WTC11 (cell line): ENCODE measurements at regions not wholly inside any gene's neighbourhood (a gene's known extent, or its start where the extent isn't known, plus 50 kb on each side); places are given as distances from the start of the nearest gene placed in this dataset.

Experiments
- ATAC-seq: fragments of 200-7000 bp; cut with Tn5 transposase; 2 replicates; pipeline ENCODE4 v1.10.0; 2021; ENCODE audit warnings: mild to moderate bottlenecking, moderate library complexity
- CTCF ChIA-PET: fragments of 300-600 bp; sonication (Branson Sonifier 250); formaldehyde crosslinking; loops from one replicate; lab custom pipeline; 2021; ENCODE audit warnings: antibody characterized with exemption; lab: Charles Lee
- POLR2A ChIA-PET: fragments of 350-600 bp; sonication (Branson Sonifier 250); formaldehyde crosslinking; loops from one replicate; lab custom pipeline; 2021; ENCODE audit warnings: antibody characterized with exemption; lab: Charles Lee
- DNase-seq: peaks from one replicate; pipeline ENCODE4 v3.0.0; 2021; ENCODE audit warnings: low spot score
- H3K27ac Mint-ChIP-seq: 2 replicates; pipeline ENCODE4 v1.8.0; 2021; ENCODE audit warnings: mixed read lengths
- H3K27me3 Mint-ChIP-seq: 2 replicates; pipeline ENCODE4 v1.8.0; 2021; ENCODE audit warnings: low read depth, mild to moderate bottlenecking, moderate library complexity, mixed read lengths
- H3K36me3 Mint-ChIP-seq: 2 replicates; pipeline ENCODE4 v1.8.0; 2021; ENCODE audit warnings: mixed read lengths
- H3K4me1 Mint-ChIP-seq: 2 replicates; pipeline ENCODE4 v1.8.0; 2022; ENCODE audit warnings: mixed read lengths
- H3K4me3 Mint-ChIP-seq: 2 replicates; pipeline ENCODE4 v1.8.0; 2021; ENCODE audit warnings: mild to moderate bottlenecking, moderate library complexity, mixed read lengths
- H3K9me3 Mint-ChIP-seq: 2 replicates; pipeline ENCODE4 v1.8.0; 2021; ENCODE audit warnings: mixed read lengths
- ATF1 ChIP-seq: sonication (generic); formaldehyde crosslinking; IDR thresholded peaks from 2 replicates; pipeline ENCODE4 v1.8.1; 2023; ENCODE audit warnings: mild to moderate bottlenecking, moderate library complexity, missing genetic modification reagents
- CBFB ChIP-seq: sonication (generic); formaldehyde crosslinking; IDR thresholded peaks from 2 replicates; pipeline ENCODE4 v1.8.1; 2022; ENCODE audit warnings: mild to moderate bottlenecking, low read depth, missing genetic modification reagents
- EMX1 ChIP-seq: fragments of 250-450 bp; sonication (Bioruptor Pico); IDR thresholded peaks from 2 replicates; pipeline ENCODE4 v1.8.0; 2021; ENCODE audit warnings: mild to moderate bottlenecking
- GABPB1 ChIP-seq: sonication (generic); formaldehyde crosslinking; IDR thresholded peaks from 2 replicates; pipeline ENCODE4 v1.8.1; 2023; ENCODE audit warnings: mild to moderate bottlenecking, missing genetic modification reagents
- IRF2 ChIP-seq: sonication (generic); formaldehyde crosslinking; IDR thresholded peaks from 2 replicates; pipeline ENCODE4 v1.8.0; 2022; ENCODE audit warnings: low read depth, missing genetic modification reagents, borderline replicate concordance
- NFATC4 ChIP-seq: fragments of 250-450 bp; sonication (Bioruptor Pico); IDR thresholded peaks from 2 replicates; pipeline ENCODE4 v1.9.0; 2021; ENCODE audit warnings: mild to moderate bottlenecking
- NFE2L1 ChIP-seq: sonication (generic); formaldehyde crosslinking; IDR thresholded peaks from 2 replicates; pipeline ENCODE4 v1.8.1; 2023; ENCODE audit warnings: missing genetic modification reagents
- NR1H2 ChIP-seq: sonication (generic); formaldehyde crosslinking; IDR thresholded peaks from 2 replicates; pipeline ENCODE4 v1.9.0; 2021; ENCODE audit warnings: mild to moderate bottlenecking, moderate library complexity, missing genetic modification reagents
- OVOL2 ChIP-seq: fragments of 250-450 bp; sonication (Bioruptor Pico); IDR thresholded peaks from 2 replicates; pipeline ENCODE4 v1.9.0; 2021; ENCODE audit warnings: mild to moderate bottlenecking, borderline replicate concordance
- RELA ChIP-seq: sonication (generic); formaldehyde crosslinking; IDR thresholded peaks from 2 replicates; pipeline ENCODE4 v1.8.1; 2022; ENCODE audit warnings: missing genetic modification reagents, mild to moderate bottlenecking, borderline replicate concordance
- ZNF219 ChIP-seq: sonication (generic); formaldehyde crosslinking; IDR thresholded peaks from 2 replicates; pipeline ENCODE4 v1.8.0; 2023; ENCODE audit warnings: missing genetic modification reagents, mild to moderate bottlenecking, borderline replicate concordance
- ZNF423 ChIP-seq: fragments of 250-450 bp; sonication (Bioruptor Pico); IDR thresholded peaks from 2 replicates; pipeline ENCODE4 v2.1.2; 2022; ENCODE audit warnings: mild to moderate bottlenecking, moderate library complexity
- TF ChIP-seq, protein P1 (sequence below): fragments of 250-450 bp; sonication (Bioruptor Pico); conservative IDR thresholded peaks from 2 replicates; pipeline ENCODE4 v1.9.0; 2021; ENCODE audit warnings: mild to moderate bottlenecking
- TF ChIP-seq, protein P2 (sequence below): sonication (generic); formaldehyde crosslinking; IDR thresholded peaks from 2 replicates; pipeline ENCODE4 v1.8.0; 2023; ENCODE audit warnings: missing genetic modification reagents, mild to moderate bottlenecking, borderline replicate concordance
- TF ChIP-seq, protein P3 (sequence below): sonication (generic); formaldehyde crosslinking; conservative IDR thresholded peaks from 2 replicates; pipeline ENCODE4 v1.8.1; 2022; ENCODE audit warnings: mild to moderate bottlenecking, missing genetic modification reagents
- TF ChIP-seq, protein P4 (sequence below): sonication (generic); formaldehyde crosslinking; IDR thresholded peaks from 2 replicates; pipeline ENCODE4 v1.8.1; 2023; ENCODE audit warnings: mild to moderate bottlenecking, missing genetic modification reagents
- TF ChIP-seq, protein P5 (sequence below): sonication (generic); formaldehyde crosslinking; IDR thresholded peaks from 2 replicates; pipeline ENCODE4 v1.8.1; 2023; ENCODE audit warnings: mild to moderate bottlenecking, missing genetic modification reagents
- TF ChIP-seq, protein P6 (sequence below): sonication (generic); formaldehyde crosslinking; conservative IDR thresholded peaks from 2 replicates; pipeline ENCODE4 v1.8.1; 2023; ENCODE audit warnings: mild to moderate bottlenecking, low read depth, missing genetic modification reagents, moderate library complexity

DNA sequence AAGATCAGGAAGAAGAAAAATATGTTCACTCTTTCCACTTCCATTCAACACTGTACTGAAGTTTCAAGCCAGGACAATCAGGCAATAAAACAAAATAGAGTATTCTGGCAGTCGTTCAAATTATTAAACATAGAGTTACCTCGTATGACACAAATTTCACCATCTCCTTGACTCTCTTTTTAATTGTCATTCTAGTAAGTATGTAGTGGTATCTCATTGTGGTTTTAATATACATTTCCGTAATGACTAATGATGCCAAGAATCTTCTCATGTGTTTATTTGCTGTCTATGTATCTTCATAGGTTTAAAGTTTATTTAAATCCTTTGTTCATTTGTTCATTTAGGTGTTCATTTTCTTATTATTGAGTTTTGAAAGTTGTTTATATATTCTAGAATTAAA lies 352.2 kb downstream of the IDS start:
- H3K4me3 Mint-ChIP-seq: no peak overlapping the region
- DNase-seq: no peak
- peaks cover under 1% of the 10 kb centered on the region; the same call in 1 of the 2 replicates for H3K4me1 Mint-ChIP-seq
- no peak for ATAC-seq
- H3K27ac Mint-ChIP-seq: no peak overlapping the region
- H3K36me3 Mint-ChIP-seq: no peaks in the 10 kb centered on the region
- TF ChIP-seq ZNF423 (CRISPR knock-in tag): no peak
- ChIA-PET CTCF (no interaction called here), POLR2A (no interaction called here)
- H3K9me3 Mint-ChIP-seq: no peaks in the 10 kb centered on the region
- H3K27me3 Mint-ChIP-seq: no peaks in the 10 kb centered on the region

DNA sequence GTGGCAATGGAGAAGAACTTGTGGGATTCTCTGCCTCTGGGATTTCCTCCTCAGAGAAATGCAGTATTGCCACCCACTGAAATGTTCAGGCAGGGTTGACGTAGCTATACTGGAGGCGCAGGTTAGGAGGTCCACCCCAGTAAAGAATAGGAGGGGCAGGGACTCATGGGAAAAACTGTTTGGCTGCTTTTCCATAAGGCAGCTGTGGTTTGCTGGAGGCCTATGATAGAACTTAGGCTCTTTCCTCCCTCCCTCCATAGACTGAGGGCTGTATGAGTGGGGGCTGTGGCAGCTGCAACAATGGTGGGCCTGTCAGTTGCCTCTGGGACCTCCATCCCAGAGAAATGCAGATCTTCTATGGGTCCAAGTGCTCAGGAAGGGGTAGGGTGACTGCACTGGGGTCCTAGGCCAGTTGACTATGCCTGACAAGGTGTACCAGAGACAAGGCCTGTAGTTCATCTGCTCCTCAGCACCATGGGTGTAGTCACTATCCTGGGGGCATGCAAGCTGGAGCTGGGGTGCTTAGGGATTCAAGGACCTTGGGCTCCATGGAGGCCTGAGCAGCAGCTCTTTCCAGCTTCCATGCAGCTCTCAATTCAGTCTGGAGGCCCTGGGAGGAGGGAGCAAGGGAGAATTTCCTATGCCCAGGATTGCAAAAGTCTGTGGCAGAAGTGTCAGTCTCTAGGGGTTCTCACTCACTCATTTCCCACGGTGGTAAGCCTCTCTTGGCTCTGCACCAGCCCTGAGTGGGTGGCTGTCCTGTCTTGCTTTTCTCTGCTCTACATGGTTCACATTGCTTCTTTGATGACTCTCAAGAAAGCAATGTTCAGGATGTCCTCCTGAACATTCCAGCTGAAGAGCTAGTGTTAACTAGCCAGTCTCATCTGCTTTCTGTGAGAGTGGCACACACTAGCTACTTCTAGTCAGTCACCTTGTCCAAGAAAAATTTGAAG lies 353.0 kb downstream of the IDS start:
- H3K4me1 Mint-ChIP-seq: no peaks in the 10 kb centered on the region
- CTCF ChIA-PET: no interaction called here

More for the DNA sequence above, 353.0 kb downstream of the IDS start:
- Mint-ChIP-seq H3K36me3 (no peaks in the 10 kb centered on the region), H3K27ac (no peak overlapping the region), H3K4me3 (no peak overlapping the region)
- ATAC-seq (no peak), DNase-seq (no peak)
- POLR2A ChIA-PET: no interaction called here
- TF ChIP-seq, protein P1, sequence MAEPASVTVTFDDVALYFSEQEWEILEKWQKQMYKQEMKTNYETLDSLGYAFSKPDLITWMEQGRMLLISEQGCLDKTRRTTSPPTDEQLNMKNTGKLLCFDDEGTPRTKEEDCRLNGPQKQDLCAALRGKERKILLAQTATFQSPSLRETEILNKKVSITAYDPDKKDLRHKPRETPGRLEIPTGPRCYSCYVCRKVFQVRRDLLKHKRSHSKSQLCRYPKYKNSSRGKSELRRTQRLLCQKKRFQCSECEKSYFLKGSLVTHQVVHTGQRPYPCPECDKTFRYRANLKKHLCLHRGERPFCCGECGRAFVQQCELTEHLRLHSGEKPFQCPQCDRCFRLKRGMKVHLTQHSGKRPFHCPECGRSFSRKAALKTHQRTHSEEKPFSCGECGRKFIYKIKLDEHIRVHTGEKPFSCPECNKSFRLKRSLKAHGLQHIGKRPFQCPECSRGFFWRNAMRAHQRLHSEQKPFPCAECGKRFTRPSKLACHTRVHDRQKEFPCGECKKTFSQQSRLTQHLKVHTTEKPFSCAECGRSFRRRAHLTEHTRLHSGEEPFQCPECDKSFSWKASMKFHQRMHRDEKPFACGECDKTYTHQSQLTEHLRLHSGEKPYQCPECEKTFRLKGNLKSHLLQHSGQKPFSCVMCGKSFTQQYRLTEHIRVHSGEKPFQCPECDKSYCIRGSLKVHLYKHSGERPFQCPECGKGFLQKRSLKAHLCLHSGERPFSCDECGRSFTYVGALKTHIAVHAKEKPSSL: no peak
- TF ChIP-seq ATF1 (CRISPR knock-in tag) (no peak), NFE2L1 (no peak), ZNF219 (CRISPR knock-in tag) (no peak), OVOL2 (CRISPR knock-in tag) (no peak), EMX1 (CRISPR knock-in tag) (no peak), ZNF423 (CRISPR knock-in tag) (no peak), NFATC4 (CRISPR knock-in tag) (no peak), IRF2 (CRISPR knock-in tag) (no peak), GABPB1 (CRISPR knock-in tag) (no peak), NR1H2 (CRISPR knock-in tag) (no peak), RELA (CRISPR knock-in tag) (no peak), CBFB (CRISPR knock-in tag) (no peak)
- TF ChIP-seq, protein P2, sequence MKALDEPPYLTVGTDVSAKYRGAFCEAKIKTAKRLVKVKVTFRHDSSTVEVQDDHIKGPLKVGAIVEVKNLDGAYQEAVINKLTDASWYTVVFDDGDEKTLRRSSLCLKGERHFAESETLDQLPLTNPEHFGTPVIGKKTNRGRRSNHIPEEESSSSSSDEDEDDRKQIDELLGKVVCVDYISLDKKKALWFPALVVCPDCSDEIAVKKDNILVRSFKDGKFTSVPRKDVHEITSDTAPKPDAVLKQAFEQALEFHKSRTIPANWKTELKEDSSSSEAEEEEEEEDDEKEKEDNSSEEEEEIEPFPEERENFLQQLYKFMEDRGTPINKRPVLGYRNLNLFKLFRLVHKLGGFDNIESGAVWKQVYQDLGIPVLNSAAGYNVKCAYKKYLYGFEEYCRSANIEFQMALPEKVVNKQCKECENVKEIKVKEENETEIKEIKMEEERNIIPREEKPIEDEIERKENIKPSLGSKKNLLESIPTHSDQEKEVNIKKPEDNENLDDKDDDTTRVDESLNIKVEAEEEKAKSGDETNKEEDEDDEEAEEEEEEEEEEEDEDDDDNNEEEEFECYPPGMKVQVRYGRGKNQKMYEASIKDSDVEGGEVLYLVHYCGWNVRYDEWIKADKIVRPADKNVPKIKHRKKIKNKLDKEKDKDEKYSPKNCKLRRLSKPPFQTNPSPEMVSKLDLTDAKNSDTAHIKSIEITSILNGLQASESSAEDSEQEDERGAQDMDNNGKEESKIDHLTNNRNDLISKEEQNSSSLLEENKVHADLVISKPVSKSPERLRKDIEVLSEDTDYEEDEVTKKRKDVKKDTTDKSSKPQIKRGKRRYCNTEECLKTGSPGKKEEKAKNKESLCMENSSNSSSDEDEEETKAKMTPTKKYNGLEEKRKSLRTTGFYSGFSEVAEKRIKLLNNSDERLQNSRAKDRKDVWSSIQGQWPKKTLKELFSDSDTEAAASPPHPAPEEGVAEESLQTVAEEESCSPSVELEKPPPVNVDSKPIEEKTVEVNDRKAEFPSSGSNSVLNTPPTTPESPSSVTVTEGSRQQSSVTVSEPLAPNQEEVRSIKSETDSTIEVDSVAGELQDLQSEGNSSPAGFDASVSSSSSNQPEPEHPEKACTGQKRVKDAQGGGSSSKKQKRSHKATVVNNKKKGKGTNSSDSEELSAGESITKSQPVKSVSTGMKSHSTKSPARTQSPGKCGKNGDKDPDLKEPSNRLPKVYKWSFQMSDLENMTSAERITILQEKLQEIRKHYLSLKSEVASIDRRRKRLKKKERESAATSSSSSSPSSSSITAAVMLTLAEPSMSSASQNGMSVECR (CRISPR knock-in tag): no peak
- TF ChIP-seq, protein P3, sequence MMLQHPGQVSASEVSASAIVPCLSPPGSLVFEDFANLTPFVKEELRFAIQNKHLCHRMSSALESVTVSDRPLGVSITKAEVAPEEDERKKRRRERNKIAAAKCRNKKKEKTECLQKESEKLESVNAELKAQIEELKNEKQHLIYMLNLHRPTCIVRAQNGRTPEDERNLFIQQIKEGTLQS (CRISPR knock-in tag): no peak
- TF ChIP-seq, protein P4, sequence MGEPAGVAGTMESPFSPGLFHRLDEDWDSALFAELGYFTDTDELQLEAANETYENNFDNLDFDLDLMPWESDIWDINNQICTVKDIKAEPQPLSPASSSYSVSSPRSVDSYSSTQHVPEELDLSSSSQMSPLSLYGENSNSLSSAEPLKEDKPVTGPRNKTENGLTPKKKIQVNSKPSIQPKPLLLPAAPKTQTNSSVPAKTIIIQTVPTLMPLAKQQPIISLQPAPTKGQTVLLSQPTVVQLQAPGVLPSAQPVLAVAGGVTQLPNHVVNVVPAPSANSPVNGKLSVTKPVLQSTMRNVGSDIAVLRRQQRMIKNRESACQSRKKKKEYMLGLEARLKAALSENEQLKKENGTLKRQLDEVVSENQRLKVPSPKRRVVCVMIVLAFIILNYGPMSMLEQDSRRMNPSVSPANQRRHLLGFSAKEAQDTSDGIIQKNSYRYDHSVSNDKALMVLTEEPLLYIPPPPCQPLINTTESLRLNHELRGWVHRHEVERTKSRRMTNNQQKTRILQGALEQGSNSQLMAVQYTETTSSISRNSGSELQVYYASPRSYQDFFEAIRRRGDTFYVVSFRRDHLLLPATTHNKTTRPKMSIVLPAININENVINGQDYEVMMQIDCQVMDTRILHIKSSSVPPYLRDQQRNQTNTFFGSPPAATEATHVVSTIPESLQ (CRISPR knock-in tag): no peak
- TF ChIP-seq, protein P5, sequence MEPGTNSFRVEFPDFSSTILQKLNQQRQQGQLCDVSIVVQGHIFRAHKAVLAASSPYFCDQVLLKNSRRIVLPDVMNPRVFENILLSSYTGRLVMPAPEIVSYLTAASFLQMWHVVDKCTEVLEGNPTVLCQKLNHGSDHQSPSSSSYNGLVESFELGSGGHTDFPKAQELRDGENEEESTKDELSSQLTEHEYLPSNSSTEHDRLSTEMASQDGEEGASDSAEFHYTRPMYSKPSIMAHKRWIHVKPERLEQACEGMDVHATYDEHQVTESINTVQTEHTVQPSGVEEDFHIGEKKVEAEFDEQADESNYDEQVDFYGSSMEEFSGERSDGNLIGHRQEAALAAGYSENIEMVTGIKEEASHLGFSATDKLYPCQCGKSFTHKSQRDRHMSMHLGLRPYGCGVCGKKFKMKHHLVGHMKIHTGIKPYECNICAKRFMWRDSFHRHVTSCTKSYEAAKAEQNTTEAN (CRISPR knock-in tag): no peak
- TF ChIP-seq, protein P6, sequence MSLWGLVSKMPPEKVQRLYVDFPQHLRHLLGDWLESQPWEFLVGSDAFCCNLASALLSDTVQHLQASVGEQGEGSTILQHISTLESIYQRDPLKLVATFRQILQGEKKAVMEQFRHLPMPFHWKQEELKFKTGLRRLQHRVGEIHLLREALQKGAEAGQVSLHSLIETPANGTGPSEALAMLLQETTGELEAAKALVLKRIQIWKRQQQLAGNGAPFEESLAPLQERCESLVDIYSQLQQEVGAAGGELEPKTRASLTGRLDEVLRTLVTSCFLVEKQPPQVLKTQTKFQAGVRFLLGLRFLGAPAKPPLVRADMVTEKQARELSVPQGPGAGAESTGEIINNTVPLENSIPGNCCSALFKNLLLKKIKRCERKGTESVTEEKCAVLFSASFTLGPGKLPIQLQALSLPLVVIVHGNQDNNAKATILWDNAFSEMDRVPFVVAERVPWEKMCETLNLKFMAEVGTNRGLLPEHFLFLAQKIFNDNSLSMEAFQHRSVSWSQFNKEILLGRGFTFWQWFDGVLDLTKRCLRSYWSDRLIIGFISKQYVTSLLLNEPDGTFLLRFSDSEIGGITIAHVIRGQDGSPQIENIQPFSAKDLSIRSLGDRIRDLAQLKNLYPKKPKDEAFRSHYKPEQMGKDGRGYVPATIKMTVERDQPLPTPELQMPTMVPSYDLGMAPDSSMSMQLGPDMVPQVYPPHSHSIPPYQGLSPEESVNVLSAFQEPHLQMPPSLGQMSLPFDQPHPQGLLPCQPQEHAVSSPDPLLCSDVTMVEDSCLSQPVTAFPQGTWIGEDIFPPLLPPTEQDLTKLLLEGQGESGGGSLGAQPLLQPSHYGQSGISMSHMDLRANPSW (CRISPR knock-in tag): no peak
- TF ChIP-seq, all 79 proteins: peak for 0
- H3K27me3 Mint-ChIP-seq: no peaks in the 10 kb centered on the region
- no peaks in the 10 kb centered on the region for H3K9me3 Mint-ChIP-seq
